HEK293T (cell line): ENCODE measurements at regions not wholly inside any gene's neighbourhood (a gene's known extent, or its start where the extent isn't known, plus 50 kb on each side); places are given as distances from the start of the nearest gene placed in this dataset.

Experiments
- CTCF ChIA-PET: fragments of 350-600 bp; formaldehyde crosslinking; extraction: SDS; loops from one replicate; lab custom pipeline; 2021; ENCODE audit warnings: antibody characterized with exemption, inconsistent platforms; lab: Yijun Ruan, JAX
- POLR2A ChIA-PET: fragments of 350-600 bp; formaldehyde crosslinking; extraction: SDS; loops from one replicate; lab custom pipeline; 2020; ENCODE audit warnings: antibody characterized with exemption, inconsistent platforms; lab: Yijun Ruan, JAX
- DNase-seq: peaks from one replicate; pipeline ENCODE4 v3.0.0; 2012; ENCODE audit warnings: mixed read lengths; ENCODE audit errors: extremely low spot score
- ARNT ChIP-seq: fragments of 450-650 bp; IDR thresholded peaks from 2 replicates; pipeline ENCODE4 v1.6.1; 2017; ENCODE audit warnings: mild to moderate bottlenecking
- BHLHE40 ChIP-seq: fragments of 450-650 bp; IDR thresholded peaks from 2 replicates; pipeline ENCODE4 v1.6.1; 2016; ENCODE audit warnings: mild to moderate bottlenecking, moderate library complexity, borderline replicate concordance
- CTBP1 ChIP-seq: fragments of 450-650 bp; IDR thresholded peaks from 2 replicates; pipeline ENCODE4 v1.6.1; 2016; ENCODE audit warnings: borderline replicate concordance
- ELF4 ChIP-seq: fragments of 450-650 bp; IDR thresholded peaks from 2 replicates; pipeline ENCODE4 v1.6.1; 2017; ENCODE audit warnings: antibody characterized with exemption
- FOXA1 ChIP-seq: fragments of 450-650 bp; IDR thresholded peaks from 2 replicates; pipeline ENCODE4 v1.6.1; 2016; ENCODE audit warnings: mild to moderate bottlenecking
- FOXK2 ChIP-seq: fragments of 450-650 bp; IDR thresholded peaks from 2 replicates; pipeline ENCODE4 v1.6.1; 2016; ENCODE audit warnings: mild to moderate bottlenecking
- FOXM1 ChIP-seq: fragments of 450-650 bp; IDR thresholded peaks from 2 replicates; pipeline ENCODE4 v1.6.1; 2017; ENCODE audit warnings: mild to moderate bottlenecking, borderline replicate concordance
- HDGF ChIP-seq: fragments of 450-650 bp; IDR thresholded peaks from 2 replicates; pipeline ENCODE4 v1.6.1; 2017; ENCODE audit warnings: antibody characterized with exemption, borderline replicate concordance
- L3MBTL2 ChIP-seq: fragments of 450-650 bp; conservative IDR thresholded peaks from 2 replicates; pipeline ENCODE4 v1.6.1; 2016; ENCODE audit warnings: mild to moderate bottlenecking
- LEF1 ChIP-seq: fragments of 450-650 bp; IDR thresholded peaks from 2 replicates; pipeline ENCODE4 v1.6.1; 2017; ENCODE audit warnings: mild to moderate bottlenecking, borderline replicate concordance
- NFRKB ChIP-seq: fragments of 450-650 bp; IDR thresholded peaks from 2 replicates; pipeline ENCODE4 v1.6.1; 2016; ENCODE audit warnings: mild to moderate bottlenecking, moderate library complexity
- SP1 ChIP-seq: fragments of 450-650 bp; IDR thresholded peaks from 2 replicates; pipeline ENCODE4 v1.6.1; 2017
- SUZ12 ChIP-seq: fragments of 450-650 bp; IDR thresholded peaks from 2 replicates; pipeline ENCODE4 v1.6.1; 2016; ENCODE audit warnings: mild to moderate bottlenecking
- TARDBP ChIP-seq: fragments of 450-650 bp; IDR thresholded peaks from 2 replicates; pipeline ENCODE4 v1.6.1; 2016
- ZNF384 ChIP-seq: fragments of 450-650 bp; IDR thresholded peaks from 2 replicates; pipeline ENCODE4 v1.6.1; 2016
- TF ChIP-seq, protein P1 (sequence below): fragments of 450-650 bp; IDR thresholded peaks from 2 replicates; pipeline ENCODE4 v1.6.1; 2016

DNA sequence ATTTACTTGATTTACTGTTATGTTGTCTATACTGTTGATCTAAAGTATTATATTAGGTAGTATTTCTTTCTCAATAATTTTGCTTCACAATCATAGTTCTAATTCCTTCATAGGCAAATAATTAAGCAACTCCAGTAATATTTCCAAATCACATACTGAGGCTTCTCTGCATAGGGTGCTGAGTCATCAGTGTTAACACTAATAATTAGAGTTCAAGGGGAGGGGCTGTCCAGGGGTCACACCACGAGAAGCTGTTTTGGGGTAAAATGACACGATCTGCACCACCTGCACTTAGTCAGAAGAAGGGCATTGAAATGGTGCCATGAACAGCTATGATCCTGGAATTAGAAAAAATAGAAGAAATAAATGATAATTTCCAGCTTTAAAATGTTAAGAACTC lies 1230.9 kb upstream of the SLC10A2 start:
- ChIA-PET CTCF (no interaction called here), POLR2A (no interaction called here)
- TF ChIP-seq FOXM1: no peak
- no peak for DNase-seq

DNA sequence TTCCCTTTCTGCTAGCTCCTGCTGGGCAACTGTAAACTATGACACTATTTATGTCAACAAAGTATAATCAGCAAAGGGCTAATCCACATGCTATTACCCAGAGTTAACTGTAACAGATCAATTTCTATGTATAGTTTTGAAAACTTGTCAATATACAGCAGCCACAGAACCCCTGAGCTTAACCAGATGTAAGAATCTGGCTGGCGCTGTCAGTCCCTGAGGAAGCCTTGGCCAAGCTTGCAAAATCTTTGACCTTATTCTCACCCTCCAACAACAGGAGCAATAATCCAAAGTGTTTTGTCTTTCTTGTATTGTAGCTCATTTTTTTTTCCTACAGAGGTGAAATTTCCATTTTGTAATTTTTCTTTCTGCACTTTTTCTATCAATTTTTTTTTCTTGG lies 1230.1 kb upstream of the SLC10A2 start:
- DNase-seq: no peak
- ChIA-PET POLR2A (no interaction called here), CTCF (interaction anchor here (0.6 kb wide), 1 partner anchor 112 kb away, joined by 10 read pairs; no protein-coding TSS in a partner anchor)
- no peak for TF ChIP-seq BHLHE40
- no peak for TF ChIP-seq LEF1
- TF ChIP-seq SP1: no peak
- TF ChIP-seq ELF4: no peak
- TF ChIP-seq ARNT: no peak

DNA sequence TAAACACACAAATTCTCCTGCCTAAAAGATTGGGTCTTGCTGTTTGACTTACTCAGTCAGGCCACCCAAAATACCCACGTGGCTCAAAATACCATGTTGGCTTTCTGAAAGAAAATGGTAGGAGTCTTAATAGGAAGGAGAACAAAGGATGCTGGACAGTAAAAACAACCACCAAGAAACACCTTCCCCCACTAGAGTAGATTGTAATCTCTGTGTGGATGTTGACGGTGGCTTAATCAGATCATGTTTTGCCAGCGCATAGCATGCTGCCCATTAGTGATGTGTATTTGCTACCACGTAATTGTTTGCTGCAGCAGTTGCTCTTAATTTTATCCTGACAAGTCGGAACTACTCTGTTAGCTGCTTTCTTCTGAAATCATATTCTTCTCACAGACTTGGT lies 1229.3 kb upstream of the SLC10A2 start:
- TF ChIP-seq BHLHE40: no peak
- TF ChIP-seq ARNT: no peak
- no peak for TF ChIP-seq FOXA1
- TF ChIP-seq FOXM1: no peak
- TF ChIP-seq, protein P1, sequence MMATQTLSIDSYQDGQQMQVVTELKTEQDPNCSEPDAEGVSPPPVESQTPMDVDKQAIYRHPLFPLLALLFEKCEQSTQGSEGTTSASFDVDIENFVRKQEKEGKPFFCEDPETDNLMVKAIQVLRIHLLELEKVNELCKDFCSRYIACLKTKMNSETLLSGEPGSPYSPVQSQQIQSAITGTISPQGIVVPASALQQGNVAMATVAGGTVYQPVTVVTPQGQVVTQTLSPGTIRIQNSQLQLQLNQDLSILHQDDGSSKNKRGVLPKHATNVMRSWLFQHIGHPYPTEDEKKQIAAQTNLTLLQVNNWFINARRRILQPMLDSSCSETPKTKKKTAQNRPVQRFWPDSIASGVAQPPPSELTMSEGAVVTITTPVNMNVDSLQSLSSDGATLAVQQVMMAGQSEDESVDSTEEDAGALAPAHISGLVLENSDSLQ: no peak
- CTCF ChIA-PET: no interaction called here
- DNase-seq: no peak
- POLR2A ChIA-PET: no interaction called here

GRCh38 chr13:104289400-104289799 lies 1223.2 kb upstream of the SLC10A2 start:
- ChIA-PET CTCF (no interaction called here), POLR2A (no interaction called here)
- no peak for DNase-seq
- no peak for TF ChIP-seq TARDBP
- TF ChIP-seq FOXM1: no peak
- TF ChIP-seq SP1: no peak
- no peak for TF ChIP-seq CTBP1
- no peak for TF ChIP-seq HDGF
- no peak for TF ChIP-seq ARNT
- TF ChIP-seq L3MBTL2: no peak
- TF ChIP-seq, protein P1: no peak
- TF ChIP-seq FOXA1: no peak
- TF ChIP-seq FOXK2: no peak
- TF ChIP-seq ELF4: no peak
- no peak for TF ChIP-seq SUZ12
- TF ChIP-seq ZNF384: no peak
- TF ChIP-seq BHLHE40: no peak
- no peak for TF ChIP-seq LEF1
- TF ChIP-seq NFRKB: no peak

- ChIA-PET CTCF (no interaction called here), POLR2A (no interaction called here)
- TF ChIP-seq BHLHE40 (no peak), FOXM1 (no peak), LEF1 (no peak), TARDBP (no peak), L3MBTL2 (no peak), ZNF384 (no peak), NFRKB (no peak), CTBP1 (no peak), FOXA1 (no peak), SUZ12 (no peak), ARNT (no peak)
- TF ChIP-seq, protein P1: no peak
- DNase-seq: no peak
Measured at GRCh38 chr13:104288496-104288895, 1222.3 kb upstream of the SLC10A2 start.

- ChIA-PET CTCF (no interaction called here), POLR2A (no interaction called here)
- TF ChIP-seq SP1: no peak
- no peak for TF ChIP-seq TARDBP
- TF ChIP-seq NFRKB: no peak
- TF ChIP-seq ELF4: no peak
- no peak for TF ChIP-seq ARNT
- TF ChIP-seq SUZ12: no peak
- TF ChIP-seq ZNF384: no peak
- no peak for TF ChIP-seq HDGF
- no peak for TF ChIP-seq FOXK2
- TF ChIP-seq, protein P1: no peak
- TF ChIP-seq LEF1: no peak
- no peak for TF ChIP-seq FOXM1
- no peak for TF ChIP-seq L3MBTL2
- no peak for TF ChIP-seq BHLHE40
- TF ChIP-seq CTBP1: no peak
- no peak for TF ChIP-seq FOXA1
- DNase-seq: no peak
Measured at GRCh38 chr13:104286566-104287290, 1220.5 kb upstream of the SLC10A2 start.
